Keratinocyte (primary cell): ENCODE measurements at regions not wholly inside any gene's neighbourhood (a gene's known extent, or its start where the extent isn't known, plus 50 kb on each side); places are given as distances from the start of the nearest gene placed in this dataset.

Source experiments
- CTCF ChIP-seq, 3 experiments: IDR thresholded peaks in 1 of 3; conservative IDR thresholded peaks in 1 of 3; optimal IDR thresholded peaks in 1 of 3; 2 replicates in 2 of 3; 3 replicates in 1 of 3; pipeline versions ENCODE3 to v1.5.1; 2011; ENCODE audit warnings: low read length in 3 of 3, mild to moderate bottlenecking in 3 of 3, moderate library complexity in 2 of 3, control low read depth in 1 of 3, inconsistent platforms in 1 of 3; ENCODE audit not compliant: insufficient read depth in 2 of 3; ENCODE audit errors: extremely low read depth in 1 of 3
- EZH2 ChIP-seq: IDR thresholded peaks from one replicate; pipeline ENCODE4 v1.6.1; 2012; ENCODE audit warnings: inconsistent platforms, mild to moderate bottlenecking, low read length, moderate library complexity

- no peak for TF ChIP-seq CTCF (optimal IDR thresholded peaks at IDR 0.05 in 1 of 3, IDR thresholded peaks at IDR 0.05 in 1 of 3, conservative IDR thresholded peaks at IDR 0.05 in 1 of 3; ENCODE audit: extremely low read depth in 1 of 3, insufficient read depth in 2 of 3, low read length in 3 of 3)
- TF ChIP-seq EZH2: no peak
These were observed 422.4 kb downstream of the NPIPA8 start for GRCh38 chr16:17914168-17914567.
